DND-41 (cell line): ENCODE measurements at regions not wholly inside any gene's neighbourhood (a gene's known extent, or its start where the extent isn't known, plus 50 kb on each side); places are given as distances from the start of the nearest gene placed in this dataset.

Experiments used
- EZH2 ChIP-seq: IDR thresholded peaks from 3 replicates; pipeline ENCODE4 v1.6.1; 2012; ENCODE audit warnings: borderline replicate concordance, low read depth, mild to moderate bottlenecking, moderate library complexity, low read length, inconsistent platforms; ENCODE audit not compliant: severe bottlenecking
- TF ChIP-seq, protein P1 (sequence below): IDR thresholded peaks from 2 replicates; pipeline ENCODE4 v1.5.1; 2012; ENCODE audit warnings: borderline replicate concordance, low read length, moderate library complexity, mild to moderate bottlenecking; ENCODE audit not compliant: poor library complexity, severe bottlenecking; ENCODE audit errors: extremely low read depth

DNA sequence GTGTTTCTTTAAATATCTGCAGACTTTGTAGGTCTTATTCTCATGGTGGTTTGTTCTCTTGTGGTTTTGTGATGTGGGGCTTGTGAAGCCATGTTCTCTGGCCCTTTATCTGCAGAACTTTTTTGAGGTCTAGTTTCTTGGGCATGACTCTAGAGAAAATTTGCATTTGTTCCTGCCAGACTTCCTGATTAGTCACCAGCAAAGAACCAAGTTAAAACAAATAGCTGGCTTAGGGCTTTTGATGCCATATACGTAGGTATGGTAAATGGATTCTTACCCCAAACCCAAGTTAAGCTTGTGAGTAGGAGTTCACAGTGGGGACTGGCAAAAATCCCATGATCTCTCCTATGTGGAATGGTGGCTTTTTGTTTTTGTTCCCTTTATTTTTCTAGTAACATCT lies 68.7 kb upstream of the IRX3 start:
- TF ChIP-seq, protein P1, sequence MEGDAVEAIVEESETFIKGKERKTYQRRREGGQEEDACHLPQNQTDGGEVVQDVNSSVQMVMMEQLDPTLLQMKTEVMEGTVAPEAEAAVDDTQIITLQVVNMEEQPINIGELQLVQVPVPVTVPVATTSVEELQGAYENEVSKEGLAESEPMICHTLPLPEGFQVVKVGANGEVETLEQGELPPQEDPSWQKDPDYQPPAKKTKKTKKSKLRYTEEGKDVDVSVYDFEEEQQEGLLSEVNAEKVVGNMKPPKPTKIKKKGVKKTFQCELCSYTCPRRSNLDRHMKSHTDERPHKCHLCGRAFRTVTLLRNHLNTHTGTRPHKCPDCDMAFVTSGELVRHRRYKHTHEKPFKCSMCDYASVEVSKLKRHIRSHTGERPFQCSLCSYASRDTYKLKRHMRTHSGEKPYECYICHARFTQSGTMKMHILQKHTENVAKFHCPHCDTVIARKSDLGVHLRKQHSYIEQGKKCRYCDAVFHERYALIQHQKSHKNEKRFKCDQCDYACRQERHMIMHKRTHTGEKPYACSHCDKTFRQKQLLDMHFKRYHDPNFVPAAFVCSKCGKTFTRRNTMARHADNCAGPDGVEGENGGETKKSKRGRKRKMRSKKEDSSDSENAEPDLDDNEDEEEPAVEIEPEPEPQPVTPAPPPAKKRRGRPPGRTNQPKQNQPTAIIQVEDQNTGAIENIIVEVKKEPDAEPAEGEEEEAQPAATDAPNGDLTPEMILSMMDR = no peak
- no peak for TF ChIP-seq EZH2
